ENCODE measurements at regions not wholly inside any gene's neighbourhood (a gene's known extent, or its start where the extent isn't known, plus 50 kb on each side); places are given as distances from the start of the nearest gene placed in this dataset.

GRCh38 chr5:92930057-92930456 is 651.0 kb downstream of the NR2F1-AS1 start:
- in situ Hi-C loops (cut with HindIII; ENCODE audit: low sequenced_read_pairs): no loop called here
- no peak for TF ChIP-seq CTCF (IDR thresholded peaks at IDR 0.05; ENCODE audit: low read depth, low read length, missing control alignments)
- no peak for DNase-seq (ENCODE audit: low read depth)
- H3K4me3 ChIP-seq (ENCODE audit: low read depth, low read length): no peak overlapping the region

- H3K4me3 ChIP-seq (ENCODE audit: low read depth, low read length): no peak overlapping the region
- TF ChIP-seq CTCF (IDR thresholded peaks at IDR 0.05; ENCODE audit: low read depth, low read length, missing control alignments): no peak
- in situ Hi-C loops (cut with HindIII; ENCODE audit: low sequenced_read_pairs): no loop called here
- no peak for DNase-seq (ENCODE audit: low read depth)
Measured at GRCh38 chr5:92927291-92927778, 653.7 kb downstream of the NR2F1-AS1 start.

- TF ChIP-seq CTCF (IDR thresholded peaks at IDR 0.05; ENCODE audit: low read depth, low read length, missing control alignments): no peak
- no peak for DNase-seq (ENCODE audit: low read depth)
- in situ Hi-C loops (cut with HindIII; ENCODE audit: low sequenced_read_pairs): no loop called here
- no peak overlapping the region for H3K4me3 ChIP-seq (ENCODE audit: low read depth, low read length)
Measured at GRCh38 chr5:92923885-92924284, 657.1 kb downstream of the NR2F1-AS1 start.

GRCh38 chr5:92922231-92922967 is 658.6 kb downstream of the NR2F1-AS1 start:
- DNase-seq (ENCODE audit: low read depth): peak; percentile 32
- in situ Hi-C loops (cut with HindIII; ENCODE audit: low sequenced_read_pairs): no loop called here
- no peak for TF ChIP-seq CTCF (IDR thresholded peaks at IDR 0.05; ENCODE audit: low read depth, low read length, missing control alignments)
- no peak overlapping the region for H3K4me3 ChIP-seq (ENCODE audit: low read depth, low read length)

- DNase-seq (ENCODE audit: low read depth): no peak
- in situ Hi-C loops (cut with HindIII; ENCODE audit: low sequenced_read_pairs): no loop called here
- H3K4me3 ChIP-seq (ENCODE audit: low read depth, low read length): no peak overlapping the region
- no peak for TF ChIP-seq CTCF (IDR thresholded peaks at IDR 0.05; ENCODE audit: low read depth, low read length, missing control alignments)
Measured at GRCh38 chr5:92917044-92917443, 664.0 kb downstream of the NR2F1-AS1 start.

GRCh38 chr5:92916036-92916435 is 665.0 kb downstream of the NR2F1-AS1 start:
- peak; percentile 12 for TF ChIP-seq CTCF (IDR thresholded peaks at IDR 0.05; ENCODE audit: low read depth, low read length, missing control alignments)
- peak; percentile 19 for DNase-seq (ENCODE audit: low read depth)
- in situ Hi-C loops (cut with HindIII; ENCODE audit: low sequenced_read_pairs): no loop called here
- no peak overlapping the region for H3K4me3 ChIP-seq (ENCODE audit: low read depth, low read length)

Data from astrocyte of the cerebellum (primary cell).